Panc1 (cell line): ENCODE measurements at regions not wholly inside any gene's neighbourhood (a gene's known extent, or its start where the extent isn't known, plus 50 kb on each side); places are given as distances from the start of the nearest gene placed in this dataset.

ENCODE experiments used
- CTCF ChIP-seq: fragments of 450-650 bp; IDR thresholded peaks from 2 replicates; pipeline ENCODE4 v1.5.1; 2017; ENCODE audit warnings: mild to moderate bottlenecking
- TCF7L2 ChIP-seq: IDR thresholded peaks from 2 replicates; pipeline ENCODE4 v1.6.1; 2011; ENCODE audit warnings: mild to moderate bottlenecking, low read depth, low read length, inconsistent platforms

GRCh38 chr7:114818501-114818900 lies 103.4 kb upstream of the MDFIC start:
- TF ChIP-seq CTCF = no peak
- TF ChIP-seq TCF7L2 = no peak
